ENCODE measurements at regions not wholly inside any gene's neighbourhood (a gene's known extent, or its start where the extent isn't known, plus 50 kb on each side); places are given as distances from the start of the nearest gene placed in this dataset.

DNA sequence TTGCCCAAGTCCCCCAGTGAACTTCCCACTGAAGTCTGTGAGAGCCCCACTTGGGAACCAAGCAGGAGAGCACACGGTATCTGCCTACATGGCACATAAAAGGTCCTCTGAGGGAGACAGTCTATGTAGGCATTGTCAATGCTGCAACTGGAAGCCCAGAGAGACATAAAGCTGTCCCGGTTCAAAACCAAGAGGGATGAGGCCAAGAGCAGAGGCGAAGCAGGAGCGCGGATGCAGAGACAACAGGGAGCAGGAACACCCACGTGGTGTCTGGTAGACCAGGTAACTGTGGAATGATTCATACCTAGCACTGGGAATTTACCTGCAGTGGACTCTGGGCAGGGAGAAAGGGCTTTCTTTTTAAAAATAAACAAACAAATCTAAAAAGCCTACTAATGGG lies 233.1 kb upstream of the SOX11 start:
- TF ChIP-seq EZH2phosphoT487 (IDR thresholded peaks at IDR 0.05; ENCODE audit: insufficient read depth, low read depth) (no peak), EZH2 (IDR thresholded peaks at IDR 0.05; ENCODE audit: insufficient read depth, poor library complexity, severe bottlenecking) (no peak)

Data from GM23248 (cell line).